ENCODE measurements at regions not wholly inside any gene's neighbourhood (a gene's known extent, or its start where the extent isn't known, plus 50 kb on each side); places are given as distances from the start of the nearest gene placed in this dataset.

DNA sequence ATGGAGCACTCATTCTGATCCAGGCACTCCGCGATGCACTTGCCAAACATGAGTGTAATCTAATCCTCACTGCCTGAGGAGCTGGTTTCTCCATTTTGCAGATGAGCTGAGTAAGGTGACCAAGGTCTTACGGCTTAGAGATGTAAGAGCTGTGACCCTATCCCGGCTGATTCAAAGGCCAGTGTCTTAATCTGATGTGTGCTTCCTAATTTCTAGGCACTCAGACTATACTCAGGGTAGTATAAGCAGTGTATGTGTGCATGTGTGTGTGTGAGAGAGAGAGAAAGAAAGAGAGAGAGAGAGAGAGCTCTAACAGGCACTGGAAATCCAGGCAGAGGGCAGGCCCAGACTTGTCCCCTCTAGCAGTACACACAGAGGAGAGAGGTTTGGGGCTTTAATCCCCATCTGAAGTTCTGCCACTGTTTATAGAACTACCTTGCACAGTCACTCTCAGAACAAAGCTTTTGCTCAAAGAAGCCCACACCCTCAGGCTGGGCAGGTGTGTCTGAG, 188.2 kb downstream of the ZBTB18 start (continued):
- TF ChIP-seq EGR2 (tag by site-specific recombination; IDR thresholded peaks at IDR 0.05; ENCODE audit: low read depth) (no peak), BCL11A (tag by site-specific recombination; IDR thresholded peaks at IDR 0.05; ENCODE audit: low read depth) (no peak), ZBTB6 (tag by site-specific recombination; IDR thresholded peaks at IDR 0.05) (no peak), ZNF76 (tag by site-specific recombination; IDR thresholded peaks at IDR 0.05; ENCODE audit: borderline replicate concordance, low read depth) (0 out of 2 replicates have a peak, but pooled peaks have one; percentile 19), ZNF658 (tag by site-specific recombination; IDR thresholded peaks at IDR 0.05) (no peak), ZFHX2 (tag by site-specific recombination; conservative IDR thresholded peaks at IDR 0.05) (no peak), SCRT2 (tag by site-specific recombination; IDR thresholded peaks at IDR 0.05) (peak; percentile 89), ZNF792 (tag by site-specific recombination; IDR thresholded peaks at IDR 0.05) (no peak), ZNF426 (tag by site-specific recombination; IDR thresholded peaks at IDR 0.05) (no peak), TSHZ1 (tag by site-specific recombination; IDR thresholded peaks at IDR 0.05; ENCODE audit: borderline replicate concordance) (no peak), ZNF23 (tag by site-specific recombination; IDR thresholded peaks at IDR 0.05; ENCODE audit: borderline replicate concordance) (no peak), REPIN1 (tag by site-specific recombination; IDR thresholded peaks at IDR 0.05; ENCODE audit: low read depth) (no peak), KLF1 (tag by site-specific recombination; IDR thresholded peaks at IDR 0.05) (no peak), ZNF626 (tag by site-specific recombination; IDR thresholded peaks at IDR 0.05) (no peak), ZBTB1 (tag by site-specific recombination; IDR thresholded peaks at IDR 0.05) (no peak), ZNF664 (tag by site-specific recombination; IDR thresholded peaks at IDR 0.05) (peak; percentile 38; the same call in 1 of the 2 replicates), ZNF777 (tag by site-specific recombination; IDR thresholded peaks at IDR 0.05; ENCODE audit: borderline replicate concordance) (no peak), ZNF211 (tag by site-specific recombination; IDR thresholded peaks at IDR 0.05; ENCODE audit: low read depth) (no peak), ZNF140 (tag by site-specific recombination; IDR thresholded peaks at IDR 0.05) (no peak), ZNF768 (tag by site-specific recombination; IDR thresholded peaks at IDR 0.05) (no peak), ZFP37 (tag by site-specific recombination; IDR thresholded peaks at IDR 0.05) (0 out of 2 replicates have a peak, but pooled peaks have one; percentile 54), ZNF302 (tag by site-specific recombination; IDR thresholded peaks at IDR 0.05; ENCODE audit: low read depth) (no peak)
- TF ChIP-seq, protein P1, sequence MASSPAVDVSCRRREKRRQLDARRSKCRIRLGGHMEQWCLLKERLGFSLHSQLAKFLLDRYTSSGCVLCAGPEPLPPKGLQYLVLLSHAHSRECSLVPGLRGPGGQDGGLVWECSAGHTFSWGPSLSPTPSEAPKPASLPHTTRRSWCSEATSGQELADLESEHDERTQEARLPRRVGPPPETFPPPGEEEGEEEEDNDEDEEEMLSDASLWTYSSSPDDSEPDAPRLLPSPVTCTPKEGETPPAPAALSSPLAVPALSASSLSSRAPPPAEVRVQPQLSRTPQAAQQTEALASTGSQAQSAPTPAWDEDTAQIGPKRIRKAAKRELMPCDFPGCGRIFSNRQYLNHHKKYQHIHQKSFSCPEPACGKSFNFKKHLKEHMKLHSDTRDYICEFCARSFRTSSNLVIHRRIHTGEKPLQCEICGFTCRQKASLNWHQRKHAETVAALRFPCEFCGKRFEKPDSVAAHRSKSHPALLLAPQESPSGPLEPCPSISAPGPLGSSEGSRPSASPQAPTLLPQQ (tag by site-specific recombination; IDR thresholded peaks at IDR 0.05), result peak; percentile 80
- TF ChIP-seq, protein P2, sequence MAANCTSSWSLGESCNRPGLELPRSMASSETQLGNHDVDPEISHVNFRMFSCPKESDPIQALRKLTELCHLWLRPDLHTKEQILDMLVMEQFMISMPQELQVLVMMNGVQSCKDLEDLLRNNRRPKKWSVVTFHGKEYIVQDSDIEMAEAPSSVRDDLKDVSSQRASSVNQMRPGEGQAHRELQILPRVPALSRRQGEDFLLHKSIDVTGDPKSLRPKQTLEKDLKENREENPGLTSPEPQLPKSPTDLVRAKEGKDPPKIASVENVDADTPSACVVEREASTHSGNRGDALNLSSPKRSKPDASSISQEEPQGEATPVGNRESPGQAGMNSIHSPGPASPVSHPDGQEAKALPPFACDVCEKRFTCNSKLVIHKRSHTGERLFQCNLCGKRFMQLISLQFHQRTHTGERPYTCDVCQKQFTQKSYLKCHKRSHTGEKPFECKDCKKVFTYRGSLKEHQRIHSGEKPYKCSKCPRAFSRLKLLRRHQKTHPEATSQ (tag by site-specific recombination; IDR thresholded peaks at IDR 0.05), result no peak
- TF ChIP-seq, protein P3, sequence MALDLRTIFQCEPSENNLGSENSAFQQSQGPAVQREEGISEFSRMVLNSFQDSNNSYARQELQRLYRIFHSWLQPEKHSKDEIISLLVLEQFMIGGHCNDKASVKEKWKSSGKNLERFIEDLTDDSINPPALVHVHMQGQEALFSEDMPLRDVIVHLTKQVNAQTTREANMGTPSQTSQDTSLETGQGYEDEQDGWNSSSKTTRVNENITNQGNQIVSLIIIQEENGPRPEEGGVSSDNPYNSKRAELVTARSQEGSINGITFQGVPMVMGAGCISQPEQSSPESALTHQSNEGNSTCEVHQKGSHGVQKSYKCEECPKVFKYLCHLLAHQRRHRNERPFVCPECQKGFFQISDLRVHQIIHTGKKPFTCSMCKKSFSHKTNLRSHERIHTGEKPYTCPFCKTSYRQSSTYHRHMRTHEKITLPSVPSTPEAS (tag by site-specific recombination; IDR thresholded peaks at IDR 0.05), result peak; percentile 59
- TF ChIP-seq, protein P4, sequence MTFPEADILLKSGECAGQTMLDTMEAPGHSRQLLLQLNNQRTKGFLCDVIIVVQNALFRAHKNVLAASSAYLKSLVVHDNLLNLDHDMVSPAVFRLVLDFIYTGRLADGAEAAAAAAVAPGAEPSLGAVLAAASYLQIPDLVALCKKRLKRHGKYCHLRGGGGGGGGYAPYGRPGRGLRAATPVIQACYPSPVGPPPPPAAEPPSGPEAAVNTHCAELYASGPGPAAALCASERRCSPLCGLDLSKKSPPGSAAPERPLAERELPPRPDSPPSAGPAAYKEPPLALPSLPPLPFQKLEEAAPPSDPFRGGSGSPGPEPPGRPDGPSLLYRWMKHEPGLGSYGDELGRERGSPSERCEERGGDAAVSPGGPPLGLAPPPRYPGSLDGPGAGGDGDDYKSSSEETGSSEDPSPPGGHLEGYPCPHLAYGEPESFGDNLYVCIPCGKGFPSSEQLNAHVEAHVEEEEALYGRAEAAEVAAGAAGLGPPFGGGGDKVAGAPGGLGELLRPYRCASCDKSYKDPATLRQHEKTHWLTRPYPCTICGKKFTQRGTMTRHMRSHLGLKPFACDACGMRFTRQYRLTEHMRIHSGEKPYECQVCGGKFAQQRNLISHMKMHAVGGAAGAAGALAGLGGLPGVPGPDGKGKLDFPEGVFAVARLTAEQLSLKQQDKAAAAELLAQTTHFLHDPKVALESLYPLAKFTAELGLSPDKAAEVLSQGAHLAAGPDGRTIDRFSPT (tag by site-specific recombination; IDR thresholded peaks at IDR 0.05), result no peak
